Activated naive CD4-positive, alpha-beta T cell treated with anti-CD3 and anti-CD28 coated beads, Interleukin-2, amount 50 U/mL, for 72 hours (primary cell): ENCODE measurements at regions not wholly inside any gene's neighbourhood (a gene's known extent, or its start where the extent isn't known, plus 50 kb on each side); places are given as distances from the start of the nearest gene placed in this dataset.

ENCODE experiments used
- ATAC-seq, 2 donors: fragments of 150-1000 bp; cut with Tn5 transposase; 2 replicates each; pipeline ENCODE4 v1.10.0; 2021; ENCODE audit warnings: mild to moderate bottlenecking in 2 of 2, moderate library complexity in 2 of 2
- DNase-seq, 2 donors: peaks; one replicate each; pipeline ENCODE4 v3.0.0; 2021 to 2022; ENCODE audit warnings: low spot score in 2 of 2
- H3K27ac Mint-ChIP-seq, 2 donors: one replicate each; pipeline ENCODE4 v1.8.0; 2022; ENCODE audit warnings: mild to moderate bottlenecking in 2 of 2, mixed read lengths in 2 of 2
- H3K36me3 Mint-ChIP-seq, 2 donors: one replicate each; pipeline ENCODE4 v1.8.0; 2022; ENCODE audit warnings: mixed read lengths in 2 of 2
- H3K9me3 Mint-ChIP-seq, 2 donors: one replicate each; pipeline ENCODE4 v1.8.0; 2022; ENCODE audit warnings: mixed read lengths in 2 of 2

DNA sequence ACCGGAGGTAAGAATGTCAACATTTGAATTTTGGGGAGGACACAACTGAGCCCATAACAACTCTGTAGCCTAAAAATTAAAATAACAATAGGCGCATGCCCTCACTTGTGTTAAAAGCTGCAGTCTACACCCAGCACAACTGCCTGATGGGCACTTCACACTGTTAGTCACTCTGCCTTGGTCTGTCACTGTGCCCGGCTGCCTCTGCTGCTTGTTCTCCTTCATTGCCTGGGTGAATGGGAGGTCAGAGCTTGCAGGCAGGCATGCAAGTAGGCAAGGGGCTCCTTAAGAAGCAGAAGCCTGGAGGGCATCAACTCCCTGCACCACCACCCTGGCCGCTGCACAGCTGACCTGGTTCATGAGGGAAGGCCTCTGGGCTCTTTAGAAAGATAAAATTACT is 374.8 kb downstream of the MID1IP1 start:
- H3K9me3 Mint-ChIP-seq: peaks cover 0 to 4% of the 10 kb centered on the region in 2 donors
- H3K27ac Mint-ChIP-seq: no peak overlapping the region

DNA sequence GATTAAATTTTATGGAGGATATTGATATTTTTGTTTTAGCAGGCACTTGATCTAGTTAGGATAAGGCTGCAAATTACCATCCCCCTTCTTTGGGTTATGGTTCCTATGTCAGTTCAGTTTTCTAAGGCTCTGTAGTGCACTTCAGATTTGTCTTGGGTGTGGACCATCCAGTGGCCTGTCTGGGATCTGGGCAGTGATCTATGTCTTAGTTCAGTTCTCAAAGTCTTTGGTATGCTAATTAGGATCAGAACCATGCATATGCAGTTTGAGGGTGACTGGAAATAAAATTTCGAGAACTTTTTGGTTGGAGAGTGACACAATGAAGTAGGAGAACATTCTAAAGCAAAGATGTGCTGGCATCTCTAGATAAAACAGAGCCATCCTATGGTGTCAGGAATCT is 388.2 kb downstream of the MID1IP1 start:
- DNase-seq: no peak
- peaks cover 7% of the 10 kb centered on the region in 2 donors for H3K36me3 Mint-ChIP-seq
- H3K9me3 Mint-ChIP-seq: peaks cover 0 to 6% of the 10 kb centered on the region in 2 donors
- no peak for ATAC-seq
- no peak overlapping the region for H3K27ac Mint-ChIP-seq

More for the DNA sequence above, 374.8 kb downstream of the MID1IP1 start:
- DNase-seq (no peak), ATAC-seq (no peak)
- no peaks in the 10 kb centered on the region for H3K36me3 Mint-ChIP-seq

GRCh38 chrX:39194673-39195072 is 393.4 kb downstream of the MID1IP1 start:
- ATAC-seq (no peak), DNase-seq (no peak)
- Mint-ChIP-seq H3K36me3 (peaks cover 0 to 4% of the 10 kb centered on the region in 2 donors), H3K27ac (no peak overlapping the region), H3K9me3 (no peaks in the 10 kb centered on the region)

DNA sequence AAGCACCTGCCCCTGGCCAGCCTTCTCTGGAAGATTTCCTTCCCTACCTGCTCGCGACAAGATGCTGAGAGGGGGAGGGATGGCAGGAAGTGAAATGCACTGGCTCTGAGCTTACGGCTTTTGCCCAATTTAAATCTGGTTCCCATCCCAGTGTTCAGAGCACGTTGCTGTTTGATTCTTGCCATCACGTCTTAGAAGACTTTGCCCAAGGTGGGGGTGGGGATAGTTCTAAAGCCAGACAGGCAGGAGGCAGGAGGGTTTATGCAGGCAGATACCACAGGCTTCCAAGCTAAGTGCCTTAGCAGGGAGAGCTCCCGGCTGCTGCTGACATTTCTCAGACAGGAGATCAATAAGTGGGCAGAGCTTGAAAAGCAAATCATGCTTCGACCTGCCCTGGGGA is 393.9 kb downstream of the MID1IP1 start:
- Mint-ChIP-seq H3K27ac (peak overlapping the region in 1 of 2 donors; percentile 49), H3K36me3 (peaks cover 0 to 6% of the 10 kb centered on the region in 2 donors), H3K9me3 (no peaks in the 10 kb centered on the region)
- ATAC-seq: no peak
- no peak for DNase-seq

- DNase-seq (peak; percentile 25 to 59), ATAC-seq (peak; percentile 93 to 94)
These were observed 395.2 kb downstream of the MID1IP1 start for GRCh38 chrX:39196192-39197102.

GRCh38 chrX:39199429-39199828 is 398.2 kb downstream of the MID1IP1 start:
- DNase-seq (no peak), ATAC-seq (no peak)
- Mint-ChIP-seq H3K27ac (no peak overlapping the region), H3K36me3 (peaks cover 0 to 6% of the 10 kb centered on the region in 2 donors), H3K9me3 (peaks cover 0 to 3% of the 10 kb centered on the region in 2 donors)

More at GRCh38 chrX:39196192-39197102, 395.2 kb downstream of the MID1IP1 start:
- no peaks in the 10 kb centered on the region for H3K9me3 Mint-ChIP-seq
- peak overlapping the region; percentile 66 to 87 for H3K27ac Mint-ChIP-seq
- H3K36me3 Mint-ChIP-seq: peaks cover 0 to 6% of the 10 kb centered on the region in 2 donors

- peak in 1 of 2 donors; percentile 21 for ATAC-seq
- Mint-ChIP-seq H3K27ac (peak overlapping the region in 1 of 2 donors; percentile 72), H3K9me3 (peaks cover 0 to 5% of the 10 kb centered on the region in 2 donors), H3K36me3 (peaks cover 0 to 6% of the 10 kb centered on the region in 2 donors)
- DNase-seq: no peak
These were observed 400.2 kb downstream of the MID1IP1 start for GRCh38 chrX:39201305-39201990.

- ATAC-seq: no peak
- Mint-ChIP-seq H3K27ac (peak overlapping the region in 1 of 2 donors; percentile 35), H3K36me3 (peaks cover 0 to 6% of the 10 kb centered on the region in 2 donors), H3K9me3 (peaks cover 0 to 5% of the 10 kb centered on the region in 2 donors)
- no peak for DNase-seq
These were observed 401.4 kb downstream of the MID1IP1 start for GRCh38 chrX:39202641-39203040.

DNA sequence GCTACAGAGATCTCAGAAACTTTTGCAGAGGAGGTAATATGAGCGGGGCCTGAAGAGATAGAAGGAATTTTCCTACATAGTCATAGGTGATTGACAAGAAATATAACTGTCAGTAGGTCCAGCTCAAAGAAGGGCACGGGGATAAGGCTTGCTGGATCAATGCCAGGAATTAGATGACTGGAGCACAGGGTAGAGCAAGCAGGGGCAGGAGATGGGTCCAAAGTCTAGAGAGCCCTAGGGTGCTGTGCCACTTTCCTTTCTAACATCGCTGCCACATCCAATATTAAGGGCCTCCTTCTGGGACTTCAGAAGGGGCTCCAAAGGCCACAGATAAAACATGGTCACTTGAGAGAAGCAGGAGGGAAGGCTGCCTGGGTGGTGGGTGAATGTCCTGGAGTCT is 402.2 kb downstream of the MID1IP1 start:
- ATAC-seq: no peak

GRCh38 chrX:39204353-39204752 is 403.1 kb downstream of the MID1IP1 start:
- Mint-ChIP-seq H3K9me3 (peaks cover 0 to 5% of the 10 kb centered on the region in 2 donors), H3K27ac (peak overlapping the region; percentile 77 to 84), H3K36me3 (peaks cover 0 to 6% of the 10 kb centered on the region in 2 donors)
- no peak for DNase-seq
- ATAC-seq: no peak

More for the DNA sequence above, 402.2 kb downstream of the MID1IP1 start:
- DNase-seq: no peak
- Mint-ChIP-seq H3K27ac (peak overlapping the region in 1 of 2 donors; percentile 35), H3K36me3 (peaks cover 0 to 6% of the 10 kb centered on the region in 2 donors), H3K9me3 (peaks cover 0 to 5% of the 10 kb centered on the region in 2 donors)

GRCh38 chrX:39204945-39205344 is 403.7 kb downstream of the MID1IP1 start:
- H3K9me3 Mint-ChIP-seq: peaks cover 4 to 8% of the 10 kb centered on the region in 2 donors
- ATAC-seq: peak; percentile 95 to 98

GRCh38 chrX:39205467-39205866 is 404.2 kb downstream of the MID1IP1 start:
- Mint-ChIP-seq H3K9me3 (peaks cover 9% of the 10 kb centered on the region in 2 donors), H3K36me3 (peaks cover 0 to 10% of the 10 kb centered on the region in 2 donors), H3K27ac (peak overlapping the region; percentile 4 to 84)
- DNase-seq (no peak), ATAC-seq (no peak)

More at GRCh38 chrX:39204945-39205344, 403.7 kb downstream of the MID1IP1 start:
- peak; percentile 22 to 62 for DNase-seq
- peak overlapping the region; percentile 81 to 84 for H3K27ac Mint-ChIP-seq
- peaks cover 0 to 5% of the 10 kb centered on the region in 2 donors for H3K36me3 Mint-ChIP-seq

DNA sequence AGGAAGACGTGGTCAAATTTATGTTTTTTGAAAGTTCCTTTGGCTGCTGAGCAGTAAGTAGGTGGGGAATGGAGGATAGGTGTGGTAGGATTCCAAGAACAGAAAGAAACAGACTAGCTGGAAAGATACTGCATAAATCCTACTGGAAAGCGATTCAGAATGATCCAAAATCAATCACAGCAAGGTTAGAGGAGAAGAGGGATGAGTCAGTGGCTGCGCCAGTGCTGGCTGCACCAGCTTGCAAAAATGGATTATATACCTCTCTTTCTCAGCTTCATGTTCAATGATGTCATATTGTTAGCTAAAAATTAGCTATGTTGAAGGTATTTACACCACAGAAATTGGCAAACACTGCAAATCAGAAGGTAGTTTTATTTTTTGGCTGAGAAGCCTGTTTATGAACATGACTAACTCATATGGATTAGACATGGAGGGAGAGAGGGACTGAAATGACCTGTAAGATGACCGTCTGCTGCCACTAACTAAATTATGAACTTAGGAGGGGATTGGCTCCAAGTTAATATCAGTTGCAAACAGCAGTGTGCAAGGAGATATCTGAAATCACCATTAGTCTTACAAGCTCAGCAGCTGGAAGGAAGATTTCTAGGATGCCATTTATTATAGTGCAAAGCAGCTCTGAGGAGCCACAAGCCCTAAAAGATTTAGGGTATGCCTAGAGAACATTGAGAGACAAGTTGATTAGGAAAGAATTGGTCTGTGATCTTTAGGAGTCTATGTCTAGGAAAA is 405.3 kb downstream of the MID1IP1 start:
- Mint-ChIP-seq H3K36me3 (peaks cover 0 to 10% of the 10 kb centered on the region in 2 donors), H3K9me3 (peaks cover 9 to 11% of the 10 kb centered on the region in 2 donors), H3K27ac (no peak overlapping the region)
- DNase-seq: no peak
- ATAC-seq: no peak

DNA sequence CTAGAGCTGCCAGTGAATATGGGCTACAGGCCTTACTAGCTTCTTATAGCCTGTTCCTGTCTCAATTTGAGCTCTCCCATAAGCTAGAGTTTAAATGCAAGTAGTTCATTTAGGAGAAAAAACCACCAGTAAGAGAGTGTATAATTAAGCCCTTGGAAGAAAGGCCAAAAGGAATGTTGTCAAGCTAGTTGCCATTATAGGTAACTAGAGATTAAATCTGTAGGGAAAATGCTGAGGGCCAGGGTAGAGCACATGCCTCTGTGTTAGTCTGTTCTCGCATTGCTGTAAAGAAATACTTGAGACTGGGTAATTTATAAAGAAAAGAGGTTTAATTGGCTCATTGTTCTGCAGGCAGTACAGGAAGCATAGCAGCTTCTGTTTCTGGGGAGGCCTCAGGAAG is 410.2 kb downstream of the MID1IP1 start:
- Mint-ChIP-seq H3K36me3 (peaks cover 0 to 10% of the 10 kb centered on the region in 2 donors), H3K27ac (peak overlapping the region in 1 of 2 donors; percentile 36), H3K9me3 (peaks cover 5 to 14% of the 10 kb centered on the region in 2 donors)
- no peak for DNase-seq
- no peak for ATAC-seq

GRCh38 chrX:39212456-39212855 is 411.2 kb downstream of the MID1IP1 start:
- DNase-seq (peak in 1 of 2 donors; percentile 20), ATAC-seq (peak; percentile 53 to 56)

More at GRCh38 chrX:39212456-39212855, 411.2 kb downstream of the MID1IP1 start:
- no peak overlapping the region for H3K27ac Mint-ChIP-seq
- H3K36me3 Mint-ChIP-seq: peaks cover 0 to 10% of the 10 kb centered on the region in 2 donors
- H3K9me3 Mint-ChIP-seq: peaks cover 5 to 14% of the 10 kb centered on the region in 2 donors
